H9 (cell line): ENCODE measurements at regions not wholly inside any gene's neighbourhood (a gene's known extent, or its start where the extent isn't known, plus 50 kb on each side); places are given as distances from the start of the nearest gene placed in this dataset.

Source experiments
- DNase-seq: peaks from one replicate; pipeline ENCODE4 v3.0.0-alpha.2; 2017
- H2AFZ ChIP-seq: one replicate; pipeline ENCODE4 v1.6.1; 2013; ENCODE audit warnings: mild to moderate bottlenecking, low read length, control low read depth, moderate library complexity
- H2AK5ac ChIP-seq: 2 replicates; pipeline ENCODE4 v1.6.1; 2013; ENCODE audit warnings: low read length, control low read depth, mixed read lengths; ENCODE audit not compliant: insufficient read length
- H2BK120ac ChIP-seq: one replicate; pipeline ENCODE4 v1.6.1; 2013; ENCODE audit warnings: low read depth, mild to moderate bottlenecking, low read length, control low read depth, inconsistent platforms; ENCODE audit not compliant: poor library complexity, severe bottlenecking
- H2BK12ac ChIP-seq: 2 replicates; pipeline ENCODE4 v1.6.1; 2013; ENCODE audit warnings: low read length, control low read depth, mixed read lengths, low read depth; ENCODE audit not compliant: insufficient read length
- H2BK15ac ChIP-seq: 2 replicates; pipeline ENCODE4 v1.6.1; 2013; ENCODE audit warnings: low read depth, low read length, control low read depth
- H2BK20ac ChIP-seq: one replicate; pipeline ENCODE4 v1.6.1; 2013; ENCODE audit warnings: low read depth, mild to moderate bottlenecking, low read length, control low read depth, inconsistent platforms; ENCODE audit not compliant: poor library complexity, severe bottlenecking
- H2BK5ac ChIP-seq: 2 replicates; pipeline ENCODE4 v1.6.1; 2013; ENCODE audit warnings: low read length, control low read depth, mixed read lengths; ENCODE audit not compliant: insufficient read length
- H3K14ac ChIP-seq: 2 replicates; pipeline ENCODE4 v1.6.1; 2013; ENCODE audit warnings: low read length, control low read depth; ENCODE audit not compliant: insufficient read depth
- H3K18ac ChIP-seq: 2 replicates; pipeline ENCODE4 v1.6.1; 2013; ENCODE audit warnings: low read depth, mild to moderate bottlenecking, mixed read lengths, low read length, control low read depth; ENCODE audit not compliant: insufficient read length
- H3K23ac ChIP-seq: 2 replicates; pipeline ENCODE4 v1.6.1; 2013; ENCODE audit warnings: low read length, control low read depth, mixed read lengths, low read depth; ENCODE audit not compliant: insufficient read length
- H3K23me2 ChIP-seq: 2 replicates; pipeline ENCODE4 v1.6.1; 2013; ENCODE audit warnings: low read depth, mild to moderate bottlenecking, mixed read lengths, low read length, control low read depth; ENCODE audit not compliant: insufficient read length, poor library complexity, severe bottlenecking
- H3K27ac ChIP-seq: 2 replicates; pipeline ENCODE4 v1.5.1; 2013; ENCODE audit warnings: low read length, control low read depth, mixed read lengths, low read depth; ENCODE audit not compliant: insufficient read length
- H3K27me3 ChIP-seq: 2 replicates; pipeline ENCODE4 v1.6.1; 2013; ENCODE audit warnings: low read length, control low read depth, inconsistent platforms; ENCODE audit not compliant: insufficient read depth
- H3K4ac ChIP-seq: 2 replicates; pipeline ENCODE4 v1.6.1; 2013; ENCODE audit warnings: low read depth, mild to moderate bottlenecking, control low read depth, inconsistent platforms, low read length, moderate library complexity
- H3K4me1 ChIP-seq: 2 replicates; pipeline ENCODE4 v1.6.1; 2013; ENCODE audit warnings: low read length, control low read depth, inconsistent platforms; ENCODE audit not compliant: insufficient read depth
- H3K4me2 ChIP-seq: 2 replicates; pipeline ENCODE4 v1.6.1; 2013; ENCODE audit warnings: low read length, control low read depth, mixed read lengths; ENCODE audit not compliant: insufficient read length, insufficient read depth
- H3K56ac ChIP-seq: 2 replicates; pipeline ENCODE4 v1.6.1; 2013; ENCODE audit warnings: low read depth, mild to moderate bottlenecking, mixed read lengths, low read length, control low read depth; ENCODE audit not compliant: insufficient read length
- H3K79me1 ChIP-seq: 2 replicates; pipeline ENCODE4 v1.6.1; 2013; ENCODE audit warnings: low read depth, mild to moderate bottlenecking, moderate library complexity, low read length, control low read depth, inconsistent platforms; ENCODE audit not compliant: insufficient read depth, poor library complexity, severe bottlenecking
- H3K79me2 ChIP-seq: 2 replicates; pipeline ENCODE4 v1.6.1; 2013; ENCODE audit warnings: low read length, control low read depth, inconsistent platforms; ENCODE audit not compliant: insufficient read depth
- H3K9ac ChIP-seq: 2 replicates; pipeline ENCODE4 v1.6.1; 2013; ENCODE audit warnings: low read length, control low read depth, mixed read lengths; ENCODE audit not compliant: insufficient read length; ENCODE audit errors: extremely low read depth
- H3K9me3 ChIP-seq: one replicate; pipeline ENCODE4 v1.6.1; 2013; ENCODE audit warnings: low read depth, low read length, inconsistent platforms; ENCODE audit not compliant: control insufficient read depth
- H3T11ph ChIP-seq: one replicate; pipeline ENCODE4 v1.6.1; 2013; ENCODE audit warnings: mild to moderate bottlenecking, low read length, control low read depth, inconsistent platforms
- H4K20me1 ChIP-seq: one replicate; pipeline ENCODE4 v1.6.1; 2013; ENCODE audit not compliant: control insufficient read depth, insufficient read length, insufficient read depth
- H4K5ac ChIP-seq: 2 replicates; pipeline ENCODE4 v1.6.1; 2013; ENCODE audit warnings: low read depth, mild to moderate bottlenecking, mixed read lengths, low read length, control low read depth; ENCODE audit not compliant: insufficient read length
- H4K8ac ChIP-seq: replicated peaks from 2 replicates; pipeline ENCODE4 v1.6.1; 2013; ENCODE audit warnings: low read length, control low read depth, mixed read lengths, low read depth; ENCODE audit not compliant: insufficient read length
- H4K91ac ChIP-seq: 2 replicates; pipeline ENCODE4 v1.6.1; 2013; ENCODE audit warnings: low read depth, mild to moderate bottlenecking, moderate library complexity, mixed read lengths, low read length, control low read depth; ENCODE audit not compliant: insufficient read length
- H3K27ac Mint-ChIP-seq, 3 experiments: 2 replicates in 2 of 3; 3 replicates in 1 of 3; pipeline ENCODE4 v1.8.0; 2020 to 2021; ENCODE audit warnings: mixed read lengths in 3 of 3, mild to moderate bottlenecking in 1 of 3, moderate library complexity in 1 of 3
- H3K27me3 Mint-ChIP-seq: 2 replicates; pipeline ENCODE4 v1.8.0; 2021; ENCODE audit warnings: low read depth, mild to moderate bottlenecking, moderate library complexity, mixed read lengths
- H3K36me3 Mint-ChIP-seq, 3 experiments: 2 replicates in 2 of 3; 3 replicates in 1 of 3; pipeline ENCODE4 v1.8.0; 2020 to 2021; ENCODE audit warnings: low read depth in 3 of 3, mixed read lengths in 3 of 3; ENCODE audit not compliant: insufficient read depth in 1 of 3
- H3K4me1 Mint-ChIP-seq, 2 experiments: 2 replicates each; pipeline ENCODE4 v1.8.0; 2020; ENCODE audit warnings: mixed read lengths in 2 of 2
- H3K4me3 Mint-ChIP-seq, 2 experiments: 2 replicates in 1 of 2; 3 replicates in 1 of 2; pipeline ENCODE4 v1.8.0; 2020 to 2021; ENCODE audit warnings: mild to moderate bottlenecking in 2 of 2, mixed read lengths in 2 of 2, moderate library complexity in 1 of 2
- H3K9me3 Mint-ChIP-seq, 2 experiments: 2 replicates in 1 of 2; 3 replicates in 1 of 2; pipeline ENCODE4 v1.8.0; 2020; ENCODE audit warnings: mild to moderate bottlenecking in 2 of 2, mixed read lengths in 2 of 2, moderate library complexity in 1 of 2
- CTCF ChIP-seq: fragments of 200-600 bp; sonication (generic); conservative IDR thresholded peaks from 3 replicates; pipeline ENCODE4 v1.8.0; 2021; ENCODE audit warnings: antibody characterized with exemption, mild to moderate bottlenecking
- WGBS: extraction: QIAGEN DNeasy Blood & Tissue Kit; methylation state at CpG from one replicate; pipeline ENCODE4 v1.1.7; 2013; ENCODE audit warnings: missing lambda C conversion rate, low lambda C conversion rate, mixed read lengths; ENCODE audit not compliant: insufficient read length; ENCODE audit errors: extremely low coverage; 5-methylcytosine and 5-hydroxymethylcytosine counted together

GRCh38 chr2:12314127-12314760, 402.5 kb upstream of the TRIB2 start:
- no peaks in the 10 kb centered on the region for H3K36me3 Mint-ChIP-seq
- Histone ChIP-seq H2BK15ac (no peak overlapping the region), H2AK5ac (no peak overlapping the region), H3K4ac (no peak overlapping the region), H3K4me2 (no peak overlapping the region), H3T11ph (no peak overlapping the region), H3K79me2 (no peaks in the 10 kb centered on the region), H3K4me1 (peaks cover 9% of the 10 kb centered on the region; the same call in 1 of the 2 replicates), H3K23ac (no peak overlapping the region), H2BK5ac (no peak overlapping the region), H3K14ac (no peak overlapping the region), H2BK120ac (no peak overlapping the region), H3K9ac (no peak overlapping the region), H3K79me1 (no peaks in the 10 kb centered on the region), H2BK12ac (no peak overlapping the region), H4K91ac (no peak overlapping the region), H3K18ac (no peak overlapping the region), H3K27me3 (no peaks in the 10 kb centered on the region), H3K56ac (no peak overlapping the region), H3K9me3 (no peaks in the 10 kb centered on the region), H3K27ac (no peak overlapping the region), H4K8ac (no peak overlapping the region), H4K20me1 (no peaks in the 10 kb centered on the region), H4K5ac (no peak overlapping the region), H3K23me2 (no peaks in the 10 kb centered on the region), H2BK20ac (no peak overlapping the region), H2AFZ (no peak overlapping the region)
- H3K27me3 Mint-ChIP-seq, result no peaks in the 10 kb centered on the region; the same call in 1 of the 2 replicates
- H3K9me3 Mint-ChIP-seq, result no peaks in the 10 kb centered on the region
- DNase-seq, result peak; percentile 39
- H3K27ac Mint-ChIP-seq, result peak overlapping the region in 2 of 3 experiments; percentile 55 to 90; a peak in 4 of 7 replicates
- TF ChIP-seq CTCF, result no peak
- peaks cover 23 to 39% of the 10 kb centered on the region in 2 experiments for H3K4me1 Mint-ChIP-seq
- peak overlapping the region; percentile 21 to 32; a peak in 2 of 5 replicates for H3K4me3 Mint-ChIP-seq
- no CpG with 5 or more reads among the region's 8 CpGs for WGBS
